ENCODE measurements at regions not wholly inside any gene's neighbourhood (a gene's known extent, or its start where the extent isn't known, plus 50 kb on each side); places are given as distances from the start of the nearest gene placed in this dataset.
"Not testable (repeated sequence)": the region's sequence is repeated elsewhere in the genome, so short reads cannot be mapped to it uniquely, and the experiment has no call there.

DNA sequence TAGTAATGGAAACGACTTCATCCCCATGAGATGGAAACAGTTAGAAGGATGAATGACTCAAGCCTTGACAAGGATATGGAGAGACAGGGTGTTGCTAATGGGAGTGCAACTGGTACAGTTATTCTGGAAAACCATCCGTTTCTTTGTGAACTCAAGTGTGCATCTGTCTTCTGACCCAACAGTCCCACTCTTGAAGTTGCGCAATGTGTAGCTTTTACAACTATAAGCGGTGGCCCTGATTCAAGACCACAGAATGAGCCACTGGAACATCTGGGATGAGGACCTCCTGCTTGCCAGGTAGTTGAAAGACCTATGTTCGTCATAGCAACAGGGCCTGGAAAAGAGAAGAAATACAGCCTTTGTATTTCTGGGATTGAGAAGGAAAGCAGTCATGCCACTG is 115.8 kb upstream of the GMDS start:
- DNase-seq = no peak

DNA sequence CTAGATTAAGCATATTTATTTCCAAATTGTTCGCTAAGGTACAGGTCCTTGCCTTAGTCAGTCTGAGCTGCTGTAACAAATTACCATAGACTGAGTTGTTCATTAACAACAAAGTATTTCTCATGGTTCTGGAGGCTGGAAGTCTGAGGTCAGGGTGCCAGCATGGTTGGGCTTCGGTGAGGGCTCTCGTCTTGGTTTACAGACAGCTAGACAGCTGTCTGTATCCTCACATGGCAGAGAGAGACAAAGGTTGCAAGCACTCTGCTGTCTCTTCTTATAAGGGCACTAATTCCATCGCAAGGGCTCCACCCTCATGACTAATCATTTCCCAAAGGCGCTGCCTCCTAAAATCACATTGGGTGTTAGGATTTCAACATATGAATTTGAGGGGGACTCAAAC is 115.3 kb upstream of the GMDS start:
- DNase-seq = no peak

DNA sequence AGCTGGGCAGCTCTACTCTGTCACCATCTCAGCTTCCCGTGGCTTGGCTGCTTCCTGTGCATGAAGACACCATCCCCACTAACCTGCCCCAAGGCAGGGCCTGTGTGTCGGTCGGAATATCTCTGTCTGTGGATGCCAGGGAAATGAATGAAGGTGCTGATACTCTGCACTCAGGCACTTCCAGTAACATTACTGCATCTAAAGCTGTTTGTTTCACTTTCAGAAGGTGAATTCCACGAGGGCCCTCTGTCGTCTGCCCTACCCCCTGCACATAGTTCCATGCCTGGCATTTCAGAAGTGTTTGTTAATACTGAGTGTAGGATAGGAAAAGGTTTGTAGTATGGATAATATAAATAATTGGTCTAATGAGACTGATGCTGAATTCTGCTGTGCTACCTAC is 114.7 kb upstream of the GMDS start:
- DNase-seq = no peak

DNA sequence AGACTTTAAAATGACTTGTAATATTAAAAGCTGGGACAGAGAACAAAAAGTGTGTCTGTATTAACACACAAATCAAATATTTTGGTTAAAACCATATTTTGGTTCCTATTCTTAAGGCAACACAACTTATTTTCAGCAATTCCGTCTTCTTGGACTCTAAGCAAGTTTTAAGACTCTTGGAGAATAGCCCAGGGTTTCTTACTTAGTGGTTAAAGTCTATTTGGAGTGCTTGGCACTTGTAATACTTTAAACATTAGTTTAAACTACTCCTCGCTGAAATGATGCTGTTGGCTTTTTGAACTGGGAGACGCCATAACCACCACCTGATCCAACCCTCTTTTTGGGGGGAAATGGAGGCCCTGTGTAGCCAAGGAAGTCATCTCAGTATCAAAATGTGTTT is 109.7 kb upstream of the GMDS start:
- DNase-seq = no peak

DNA sequence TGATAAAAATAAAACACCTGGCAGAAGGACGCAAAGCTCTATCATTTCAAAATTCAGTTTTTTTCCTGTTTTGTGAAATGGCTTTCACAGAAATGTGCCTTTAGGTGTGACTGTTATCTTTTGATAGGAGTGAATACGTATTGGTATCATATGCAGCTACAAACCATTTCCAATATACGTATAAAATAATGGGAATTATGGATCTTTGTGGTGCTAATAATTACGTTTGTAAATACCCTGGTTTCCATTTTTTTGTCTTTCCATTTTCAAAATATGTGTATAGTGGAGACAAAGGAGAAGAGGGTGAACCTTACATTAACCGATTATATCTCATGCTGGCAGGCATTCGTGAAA is 108.7 kb upstream of the GMDS start:
- DNase-seq = no peak

DNA sequence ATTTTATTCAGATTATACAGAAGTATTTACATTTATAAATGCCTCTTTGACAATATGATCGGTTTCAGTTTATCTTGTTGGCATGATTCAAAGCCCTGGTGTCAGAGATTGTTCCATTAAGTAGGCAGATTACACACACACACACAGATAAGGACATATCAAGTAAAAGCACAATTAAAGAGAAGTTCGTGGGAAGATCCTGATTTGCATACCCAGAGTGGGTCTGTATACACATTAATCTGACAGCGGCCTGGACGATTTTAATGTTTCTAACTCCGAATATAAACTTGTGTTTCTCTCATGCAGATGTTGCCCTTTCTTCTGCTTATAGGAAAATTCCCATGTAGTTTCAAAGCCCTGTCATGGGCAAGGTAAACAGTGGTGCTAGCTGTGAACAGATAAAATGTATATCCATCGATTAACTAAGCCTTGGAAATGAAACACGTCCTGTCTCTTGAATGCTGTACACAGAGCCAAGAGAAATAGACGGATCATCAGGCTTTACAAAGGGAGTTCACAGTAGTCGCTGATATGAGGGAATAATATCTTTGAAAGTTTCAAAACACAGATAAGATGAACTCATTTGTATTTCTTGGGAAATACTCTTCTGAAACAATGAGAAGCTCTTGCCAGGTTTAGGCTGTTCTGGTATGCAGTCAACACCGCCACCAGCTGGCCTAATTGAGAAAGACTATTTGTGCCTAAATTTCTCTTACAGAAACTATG is 108.2 kb upstream of the GMDS start:
- DNase-seq = peak; percentile 16

DNA sequence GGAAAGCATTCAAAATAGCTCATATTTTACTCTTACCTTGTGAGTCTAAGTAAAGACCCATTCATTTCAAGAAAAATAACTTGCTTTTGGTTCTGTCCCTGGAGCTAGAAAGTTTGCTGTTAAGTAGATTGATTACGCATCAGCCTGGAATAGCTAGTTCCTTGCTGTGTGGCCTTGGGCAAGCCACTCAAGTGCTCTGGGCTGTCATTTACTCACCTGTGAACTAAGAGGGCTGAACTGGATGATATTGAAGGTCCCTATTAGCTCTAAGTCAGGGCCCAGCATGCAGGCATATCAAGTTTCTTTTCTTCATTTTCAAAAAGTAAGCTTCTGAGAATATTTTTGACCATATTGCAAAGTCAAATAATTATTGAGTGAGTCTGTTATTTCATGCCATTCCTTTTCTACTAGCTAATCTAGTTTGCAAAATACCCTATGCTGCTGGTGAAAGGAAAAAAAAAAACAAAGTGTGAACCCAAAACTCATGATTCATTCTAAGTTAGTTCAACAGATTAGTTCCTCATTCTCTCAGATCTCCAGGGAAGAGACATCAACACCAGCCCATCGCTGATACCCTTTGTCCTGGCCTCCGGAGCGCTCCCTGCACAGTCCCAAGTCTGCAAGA is 106.5 kb upstream of the GMDS start:
- no peak for DNase-seq

DNA sequence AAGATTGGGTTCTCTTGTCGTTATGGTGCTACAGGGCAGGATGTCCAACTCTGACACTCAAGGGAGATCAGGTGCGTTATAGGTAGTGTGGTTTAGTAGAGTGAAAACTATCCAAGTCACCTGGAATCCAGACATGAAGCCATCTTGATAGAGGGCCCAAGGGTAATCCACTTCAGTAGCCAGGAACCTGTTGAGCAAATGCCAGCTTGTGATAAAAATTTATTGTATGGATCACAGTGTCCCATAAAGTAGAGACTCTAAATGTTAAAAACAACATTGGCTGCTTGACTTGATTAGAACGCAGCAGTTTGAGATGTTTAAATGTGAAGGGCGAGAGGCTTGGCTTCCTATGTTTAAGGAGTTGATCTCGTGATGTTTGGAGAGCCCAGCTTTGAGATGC is 105.7 kb upstream of the GMDS start:
- DNase-seq = no peak

DNA sequence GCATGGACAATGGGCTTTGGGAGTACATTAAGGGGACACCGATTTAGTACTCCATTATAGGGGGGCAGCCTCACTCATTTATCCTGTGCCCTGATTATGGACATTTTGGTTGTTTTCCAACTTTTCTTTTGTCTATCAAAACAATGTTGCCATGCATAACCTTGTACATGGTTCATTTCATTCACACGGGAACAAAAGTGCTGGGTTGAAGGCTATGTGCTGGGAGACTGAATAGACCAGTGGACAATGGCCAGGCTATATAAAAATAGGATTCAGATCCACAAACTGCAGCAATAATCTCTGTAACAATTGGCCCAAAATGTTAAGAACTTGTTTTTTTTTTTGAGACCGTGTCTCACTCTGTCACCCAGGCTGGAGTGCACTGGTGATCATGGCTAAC is 100.7 kb upstream of the GMDS start:
- DNase-seq = no peak

DNA sequence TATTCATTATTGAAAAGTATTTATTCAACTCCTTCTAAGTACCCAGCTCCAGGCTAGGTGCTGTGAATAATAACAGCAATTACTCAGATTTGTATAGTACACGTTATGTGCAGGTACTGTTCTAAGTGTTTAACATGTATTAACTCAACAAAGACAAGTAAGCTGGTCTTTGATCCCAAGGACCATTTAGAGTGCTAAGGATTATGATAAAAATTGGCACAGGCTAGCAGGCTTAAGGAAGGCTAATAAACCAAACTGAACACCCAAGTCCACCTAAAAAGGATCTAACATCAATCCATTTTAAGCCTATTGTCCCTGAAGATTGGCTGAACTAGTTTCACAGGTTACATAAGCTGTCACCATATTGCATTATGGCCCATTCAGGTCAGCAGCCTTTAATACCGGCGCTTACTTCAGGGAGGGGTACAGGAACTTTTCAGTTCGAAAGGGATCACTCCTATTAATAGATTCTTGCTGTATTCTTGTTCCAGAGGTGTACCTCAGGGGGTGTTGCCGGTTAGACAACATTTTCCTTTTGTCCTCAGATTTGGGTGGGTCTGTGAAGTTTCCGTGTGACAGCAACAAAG is 99.0 kb upstream of the GMDS start:
- DNase-seq = no peak

DNA sequence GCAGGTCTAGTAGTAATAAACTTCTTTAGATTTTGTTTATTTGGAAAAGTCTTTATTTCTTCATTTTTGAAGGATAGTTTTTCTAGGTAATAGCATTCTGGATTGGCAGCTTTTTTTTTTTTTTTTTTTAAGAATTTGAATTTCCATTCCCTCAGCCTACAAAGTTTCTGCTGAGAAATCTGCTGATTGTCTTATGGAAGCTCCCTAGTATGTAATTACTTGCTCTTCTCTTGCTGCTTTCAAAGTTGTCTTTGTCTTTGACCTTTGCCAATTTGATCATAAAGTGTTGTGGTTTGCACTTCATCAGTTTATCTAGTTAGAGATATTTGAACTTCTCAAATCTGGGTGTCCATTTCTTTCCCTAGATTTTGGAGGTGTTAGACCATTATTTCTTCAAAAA is 82.2 kb upstream of the GMDS start:
- no peak for DNase-seq

DNA sequence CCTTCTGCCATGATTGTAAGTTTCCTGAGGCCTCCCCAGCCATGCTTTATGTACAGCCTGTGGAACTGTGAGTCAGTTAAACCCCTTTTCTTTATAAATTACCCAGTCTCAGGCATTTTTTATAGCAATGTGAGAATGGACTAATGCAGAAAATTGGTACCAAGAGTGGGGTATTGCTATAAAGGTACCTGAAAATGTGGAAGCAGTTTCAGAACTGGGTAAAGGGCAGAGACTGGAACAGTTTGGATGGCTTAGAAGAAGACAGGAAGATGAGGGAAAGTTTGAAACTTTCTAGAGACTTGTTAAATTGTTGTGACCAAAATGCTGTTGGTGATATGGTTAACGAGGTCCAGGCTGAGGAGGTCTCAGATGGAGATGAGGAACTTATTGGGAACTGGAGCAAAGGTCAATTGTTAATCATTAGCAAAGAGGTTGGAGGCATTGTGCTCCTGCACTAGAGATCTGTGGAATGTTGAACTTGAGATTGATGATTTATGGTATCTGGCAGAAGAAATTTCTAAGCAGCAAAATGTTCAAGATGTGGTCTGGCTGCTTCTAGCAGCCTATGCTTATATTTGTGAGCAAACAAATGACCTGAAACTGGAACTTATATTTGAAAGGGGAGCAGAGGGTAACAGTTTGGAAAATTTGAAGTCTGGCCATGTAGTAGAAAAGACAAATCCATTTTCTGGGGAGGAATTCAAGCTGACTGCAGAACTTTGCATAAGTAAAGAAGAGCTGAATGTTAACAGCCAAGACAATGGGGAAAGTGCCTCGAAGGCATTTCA is 79.0 kb upstream of the GMDS start:
- no peak for DNase-seq

DNA sequence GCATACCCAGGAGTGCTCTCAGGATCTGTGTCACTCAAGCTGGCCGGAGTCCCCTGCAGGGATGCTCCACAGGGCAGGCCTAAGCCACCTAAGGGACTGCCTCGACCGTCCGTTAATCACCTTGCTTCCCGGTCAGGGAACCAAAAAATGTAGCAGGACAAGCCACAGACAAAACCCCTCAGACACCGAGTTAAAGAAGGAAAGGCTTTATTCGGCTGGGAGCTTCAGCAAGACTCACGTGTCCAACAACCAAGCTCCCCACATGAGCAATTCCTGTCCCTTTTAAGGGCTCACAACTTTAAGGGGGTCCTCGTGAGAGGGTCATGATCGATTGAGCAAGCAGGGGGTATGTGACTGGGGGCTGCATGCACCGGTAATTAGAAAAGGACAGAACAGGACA is 72.1 kb upstream of the GMDS start:
- not testable (repeated sequence) for DNase-seq

DNA sequence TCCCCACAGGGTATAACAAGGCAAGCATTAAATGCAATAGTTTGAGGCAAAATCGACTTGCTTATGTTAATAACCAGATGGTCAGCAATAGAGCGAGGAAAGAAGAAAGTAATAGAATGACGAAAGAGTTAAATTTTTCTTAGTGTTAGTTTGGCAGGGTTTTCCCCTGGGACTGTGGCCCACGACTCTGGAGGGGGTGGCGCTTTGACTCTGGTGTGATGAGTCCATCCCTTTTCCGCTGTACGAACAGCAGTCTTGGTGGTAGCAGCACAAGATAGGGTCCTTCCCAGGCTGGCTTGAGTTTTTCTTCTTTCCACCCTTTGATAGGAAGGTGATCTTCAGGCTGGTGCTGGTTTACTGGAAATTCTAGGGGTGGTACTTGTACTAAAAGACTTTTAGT is 69.2 kb upstream of the GMDS start:
- DNase-seq = no peak

DNA sequence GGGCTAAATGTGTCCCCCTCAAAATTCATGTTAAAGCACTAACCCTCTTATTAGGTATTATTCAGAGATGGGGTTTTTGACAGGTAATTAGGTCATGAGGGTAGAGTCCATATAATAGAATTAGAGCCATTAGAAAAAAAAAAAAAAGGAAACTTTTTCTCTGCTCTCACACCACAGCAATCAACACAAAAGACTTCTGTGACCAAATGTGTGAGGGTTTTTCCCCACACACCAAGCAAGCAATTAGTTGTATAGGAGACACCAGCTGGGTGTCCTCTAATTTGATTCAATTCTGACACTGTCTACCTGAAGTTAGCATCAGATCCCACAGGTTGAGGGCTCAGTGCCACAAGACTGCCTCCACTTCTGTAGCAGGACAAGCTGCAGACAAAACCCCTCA is 64.6 kb upstream of the GMDS start:
- DNase-seq = no peak

DNA sequence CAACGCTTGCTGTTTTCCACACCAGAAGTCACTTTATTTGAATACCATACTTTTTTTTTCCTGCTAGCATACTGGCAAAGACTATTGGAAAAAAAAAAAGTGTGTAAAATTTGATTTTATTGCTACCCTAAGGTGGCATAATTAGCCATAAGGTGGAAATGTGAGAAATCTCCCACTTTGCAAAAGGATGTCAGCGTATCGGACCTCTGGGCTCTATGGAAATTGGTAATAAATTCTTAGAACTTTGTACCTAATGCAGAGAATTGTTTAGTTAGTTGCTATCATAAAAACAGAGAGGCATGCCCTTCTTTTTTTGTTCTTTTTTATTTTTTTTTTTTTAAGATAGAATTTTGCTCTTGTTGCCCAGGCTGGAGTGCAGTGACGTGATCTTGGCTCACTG is 63.7 kb upstream of the GMDS start:
- no peak for DNase-seq

DNA sequence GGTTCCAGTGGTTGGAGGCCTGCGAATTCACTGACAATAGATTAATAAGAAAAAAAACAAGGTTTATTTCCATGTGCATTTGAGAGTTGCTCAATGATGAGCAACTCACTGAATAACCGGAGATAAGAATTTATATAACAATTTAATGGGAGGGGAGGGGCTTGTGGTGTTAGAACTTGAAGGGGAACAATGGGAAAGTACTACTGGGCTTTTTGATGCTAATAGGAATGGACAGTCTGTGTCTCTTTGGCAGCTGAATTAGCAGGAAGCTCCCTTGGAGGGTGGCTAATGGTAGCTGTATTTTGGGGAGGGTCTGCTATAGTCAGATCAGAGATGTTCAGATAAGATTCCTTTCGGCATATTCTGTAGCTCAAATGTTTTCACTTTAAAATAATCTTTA is 62.4 kb upstream of the GMDS start:
- DNase-seq = no peak

DNA sequence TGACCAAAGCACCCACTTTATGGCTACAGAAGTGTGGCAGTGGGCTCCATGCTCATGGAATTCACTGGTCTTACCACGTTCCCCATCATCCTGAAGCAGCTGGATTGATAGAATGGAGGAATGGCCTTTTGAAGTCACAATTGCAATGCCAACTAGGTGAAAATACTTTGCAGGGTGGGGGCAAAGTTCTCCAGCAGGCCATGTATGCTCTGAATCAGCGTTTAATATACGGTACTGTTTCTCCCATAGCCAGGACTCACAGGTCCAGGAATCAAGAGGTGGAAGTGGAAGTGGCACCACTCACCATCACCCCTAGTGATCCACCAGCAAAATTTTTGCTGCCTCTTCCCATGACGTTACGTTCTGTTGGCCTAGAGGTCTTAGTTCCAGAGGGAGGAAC is 60.5 kb upstream of the GMDS start:
- DNase-seq = no peak

DNA sequence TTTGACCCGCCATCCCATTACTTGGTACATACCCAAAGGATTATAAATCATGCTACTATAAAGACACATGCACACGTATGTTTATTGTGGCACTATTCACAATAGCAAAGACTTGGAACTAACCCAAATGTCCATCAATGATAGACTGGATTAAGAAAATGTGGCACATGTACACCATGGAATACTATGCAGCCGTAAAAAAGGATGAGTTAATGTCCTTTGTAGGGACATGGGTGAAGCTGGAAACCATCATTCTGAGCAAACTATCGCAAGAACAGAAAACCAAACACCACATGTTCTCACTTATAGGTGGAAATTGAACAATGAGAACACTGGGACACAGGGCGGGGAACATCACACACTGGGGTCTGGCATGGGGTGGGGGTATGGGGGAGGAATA is 57.1 kb upstream of the GMDS start:
- not testable (repeated sequence) for DNase-seq

DNA sequence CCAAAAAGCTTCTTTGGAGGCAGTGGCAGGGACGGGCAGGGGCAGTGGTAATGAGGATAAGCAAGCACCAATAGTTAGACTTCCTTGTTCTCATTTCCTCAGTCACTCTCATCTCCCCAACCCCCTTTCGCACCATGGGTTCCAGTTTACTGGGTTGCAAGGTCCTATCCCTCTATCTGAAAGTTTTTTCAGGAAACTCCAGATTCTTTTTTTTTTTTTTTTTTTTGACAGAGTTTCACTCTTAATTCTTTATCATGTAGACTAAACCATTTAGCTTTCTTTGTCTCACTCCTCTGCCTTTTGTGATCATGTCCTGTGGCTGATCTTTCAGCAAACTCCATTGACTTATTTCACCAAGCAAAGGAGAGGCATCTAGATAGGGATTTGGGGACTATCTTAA is 51.4 kb upstream of the GMDS start:
- DNase-seq = no peak

All from NCI-H1694 treated with DMSO at 0.1 percent for 48 hours (cell line).